Activated T-cell treated with anti-CD3 and anti-CD28 coated beads, Interleukin-2, amount 50 U/mL, for 1 hour (primary cell): ENCODE measurements at regions not wholly inside any gene's neighbourhood (a gene's known extent, or its start where the extent isn't known, plus 50 kb on each side); places are given as distances from the start of the nearest gene placed in this dataset.
"Not testable (repeated sequence)": the region's sequence is repeated elsewhere in the genome, so short reads cannot be mapped to it uniquely, and the experiment has no call there.

ENCODE experiments used
- DNase-seq: peaks from one replicate; pipeline ENCODE4 v3.0.0-alpha.2; 2020

DNA sequence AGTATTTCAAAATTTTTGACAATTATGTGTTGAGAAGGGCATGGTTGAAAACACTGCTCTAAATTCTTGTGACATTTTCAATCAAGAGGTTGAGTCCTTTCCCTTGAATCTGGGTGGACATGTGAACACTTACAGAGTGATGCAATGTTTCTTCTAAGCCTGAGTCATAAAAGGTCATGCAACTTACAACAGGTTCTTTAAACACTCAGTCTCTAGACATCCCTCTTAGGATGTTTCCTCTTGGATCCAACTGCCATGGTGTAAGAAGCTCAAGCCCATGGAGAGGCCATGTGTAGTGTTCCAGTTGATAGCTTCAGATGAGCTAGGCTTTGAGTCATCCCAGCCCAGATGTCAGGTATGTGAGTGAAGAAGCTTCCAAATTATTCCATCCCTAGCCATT lies 232.2 kb upstream of the MAOA start:
- DNase-seq: no peak

DNA sequence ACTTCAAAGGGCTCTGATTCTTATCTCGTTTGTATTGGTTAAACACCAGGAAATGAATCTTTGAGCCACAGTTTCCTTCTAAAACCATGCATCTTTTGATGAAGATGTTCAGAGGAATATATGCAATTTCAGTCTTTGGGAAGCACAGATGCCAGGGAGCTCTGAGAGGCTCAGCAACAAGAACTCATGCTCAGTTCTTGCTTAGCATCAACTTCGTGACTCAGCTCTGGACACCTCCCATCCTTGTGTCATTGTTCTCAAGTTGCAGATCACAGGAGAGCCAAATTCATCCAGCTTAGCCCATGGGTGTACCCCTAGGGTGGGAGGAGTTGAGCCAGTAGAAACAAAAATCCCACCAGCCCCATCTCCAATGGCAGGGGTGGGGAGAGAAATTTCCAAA lies 219.6 kb upstream of the MAOA start:
- no peak for DNase-seq

DNA sequence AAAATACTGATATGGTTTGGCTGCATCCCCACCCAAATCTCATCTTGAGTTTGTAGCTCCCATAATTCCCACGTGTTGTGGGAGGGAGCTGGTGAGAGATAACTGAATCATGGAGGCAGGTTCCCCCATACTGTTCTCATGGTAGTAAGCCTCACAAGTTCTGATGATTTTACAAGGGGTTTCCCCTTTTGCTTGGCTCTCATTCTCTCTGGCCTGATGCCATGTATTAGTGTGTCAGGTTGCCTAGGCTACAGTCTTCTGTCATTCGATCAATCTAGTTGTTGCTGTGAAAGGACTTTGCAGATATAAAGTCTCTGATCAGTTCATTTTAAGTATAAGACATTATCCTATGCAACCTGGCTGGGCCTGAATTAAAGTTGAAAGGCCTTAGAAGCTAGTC lies 209.3 kb upstream of the MAOA start:
- DNase-seq: no peak

DNA sequence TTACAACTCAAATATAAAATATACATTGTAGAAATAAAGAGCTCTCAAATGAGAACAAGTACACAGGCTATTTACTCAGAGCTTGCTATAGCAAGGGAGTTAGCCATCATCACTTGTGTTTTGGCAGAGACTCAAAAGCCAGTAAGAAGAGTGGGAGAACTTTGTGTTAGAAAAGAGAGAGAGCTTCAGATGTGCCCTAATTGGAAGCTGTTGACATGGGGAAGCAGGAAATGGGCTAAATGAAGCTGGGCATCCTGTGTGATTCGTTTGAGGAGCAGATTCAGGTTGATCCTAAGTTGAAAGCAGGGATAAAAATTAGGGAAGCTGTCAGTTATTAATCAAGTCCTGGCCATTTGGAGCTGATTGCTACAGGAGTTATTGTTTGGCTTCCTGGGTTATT lies 207.4 kb upstream of the MAOA start:
- no peak for DNase-seq

DNA sequence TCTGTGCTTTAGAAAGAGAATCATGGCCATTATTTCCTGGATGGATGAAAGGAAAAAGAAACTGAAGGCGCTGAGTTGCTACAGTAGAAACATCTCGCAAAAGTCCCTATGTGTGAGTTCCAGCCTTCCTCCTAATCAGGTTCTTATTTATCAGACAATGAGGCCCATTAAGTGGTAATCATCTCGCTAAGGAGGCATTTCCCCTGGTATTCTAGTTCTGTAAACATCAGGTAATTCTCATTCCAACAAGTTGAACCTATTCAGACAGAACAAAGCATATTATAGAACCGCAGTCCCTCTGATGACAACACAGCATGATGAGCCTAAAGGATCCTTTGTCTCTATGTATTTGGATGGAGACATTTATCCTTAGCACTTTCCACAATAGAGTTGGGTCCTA lies 205.7 kb upstream of the MAOA start:
- no peak for DNase-seq

DNA sequence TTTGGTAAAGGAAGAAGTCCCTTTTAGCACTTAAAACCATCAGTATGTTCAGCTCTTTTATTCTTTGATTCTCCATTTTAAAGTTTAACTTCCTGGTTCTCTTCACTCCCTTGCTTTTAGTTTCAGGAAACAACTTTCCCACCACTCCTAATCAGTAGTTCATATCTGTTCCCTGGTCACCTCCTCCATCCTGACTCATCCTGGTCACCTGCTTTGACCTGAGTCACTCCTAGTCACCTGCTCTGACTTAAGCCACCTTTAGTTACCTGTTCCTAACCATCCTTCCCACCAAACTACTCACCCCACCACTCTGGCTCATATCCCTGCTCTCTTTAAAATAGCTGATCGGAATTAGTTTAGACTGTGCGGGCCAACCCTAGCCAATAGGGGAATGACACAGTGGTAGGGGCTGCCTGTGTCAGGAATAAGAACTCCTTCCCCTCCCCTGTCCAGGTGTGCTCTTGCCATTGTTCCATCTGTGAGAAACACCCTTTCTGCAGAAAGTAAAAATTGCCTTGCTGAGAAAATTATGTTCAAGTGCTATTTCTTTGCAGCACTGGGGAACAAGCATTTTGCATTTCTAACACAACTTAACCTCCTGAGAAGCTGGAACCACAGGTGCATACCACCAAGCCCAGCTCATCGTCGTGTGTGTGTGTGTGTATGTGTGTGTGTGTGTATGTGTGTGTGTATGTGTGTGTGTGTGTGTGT lies 204.0 kb upstream of the MAOA start:
- DNase-seq: not testable (repeated sequence)

DNA sequence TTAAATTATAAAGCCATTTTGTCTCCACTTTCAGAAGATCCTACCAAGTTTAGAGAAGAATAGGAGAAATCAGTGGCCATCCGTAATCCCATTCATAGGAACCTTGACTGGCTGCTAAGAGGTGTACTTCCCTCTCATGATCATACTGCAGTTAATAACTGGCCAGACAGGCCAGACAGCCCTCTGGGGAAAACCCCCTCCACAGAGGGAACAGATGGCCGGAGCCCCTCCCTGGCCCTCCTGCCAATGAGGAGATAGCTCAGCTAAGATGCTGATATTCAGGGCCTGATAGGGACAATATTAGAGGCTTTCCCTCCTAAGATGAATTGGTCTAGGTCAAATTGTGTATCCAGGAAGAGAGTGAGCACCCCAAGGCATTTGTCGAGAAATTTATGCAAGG lies 200.0 kb upstream of the MAOA start:
- DNase-seq: no peak

DNA sequence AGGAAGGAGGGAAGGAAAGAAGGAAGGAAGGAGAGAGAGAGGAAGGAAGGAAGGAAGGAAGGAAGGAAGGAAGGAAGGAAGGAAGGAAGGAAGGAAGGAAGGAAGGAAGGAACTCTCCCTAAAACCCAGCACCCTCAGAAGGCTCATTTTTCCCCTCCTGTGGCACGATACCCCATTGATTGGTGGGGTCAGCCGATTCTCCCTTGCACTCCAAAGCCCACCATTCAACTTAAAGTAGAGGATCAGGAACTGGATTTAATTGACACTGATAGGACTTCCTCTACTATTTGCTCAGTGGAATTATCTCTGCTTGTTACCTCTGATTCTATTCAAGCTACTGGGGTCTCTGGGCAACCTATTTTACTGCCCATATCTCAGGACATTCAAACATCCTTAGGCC lies 199.2 kb upstream of the MAOA start:
- DNase-seq: no peak

DNA sequence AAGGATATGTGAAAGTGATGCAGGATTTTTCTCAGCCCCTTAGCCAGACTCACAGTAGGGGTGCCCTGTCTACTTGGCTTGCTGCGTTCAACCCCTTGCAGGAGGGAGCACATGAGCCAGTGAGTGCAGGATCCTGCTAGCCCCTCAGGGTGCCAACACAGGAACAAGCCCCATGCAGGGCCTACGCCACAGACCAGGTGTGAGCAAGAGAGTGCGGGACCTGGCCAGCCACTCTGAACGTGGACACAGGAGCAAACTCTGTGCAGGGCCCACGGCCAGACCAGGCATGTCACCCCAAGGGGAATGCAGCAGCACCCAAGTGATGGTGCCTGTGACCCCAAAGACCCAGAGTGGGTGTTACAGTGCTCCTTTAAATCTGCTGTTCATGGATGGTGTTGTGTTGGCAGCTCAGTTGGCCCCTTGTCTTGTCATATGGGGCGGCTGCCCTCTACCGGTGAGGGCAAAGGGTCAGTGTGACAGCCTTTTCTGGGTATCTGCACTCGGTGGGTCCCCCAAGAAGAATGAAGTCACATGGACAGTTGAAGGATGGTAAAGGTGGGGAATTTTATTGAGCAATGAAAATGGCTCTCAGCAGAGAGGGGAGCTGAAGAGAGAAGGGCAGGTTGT lies 188.4 kb upstream of the MAOA start:
- DNase-seq: no peak

DNA sequence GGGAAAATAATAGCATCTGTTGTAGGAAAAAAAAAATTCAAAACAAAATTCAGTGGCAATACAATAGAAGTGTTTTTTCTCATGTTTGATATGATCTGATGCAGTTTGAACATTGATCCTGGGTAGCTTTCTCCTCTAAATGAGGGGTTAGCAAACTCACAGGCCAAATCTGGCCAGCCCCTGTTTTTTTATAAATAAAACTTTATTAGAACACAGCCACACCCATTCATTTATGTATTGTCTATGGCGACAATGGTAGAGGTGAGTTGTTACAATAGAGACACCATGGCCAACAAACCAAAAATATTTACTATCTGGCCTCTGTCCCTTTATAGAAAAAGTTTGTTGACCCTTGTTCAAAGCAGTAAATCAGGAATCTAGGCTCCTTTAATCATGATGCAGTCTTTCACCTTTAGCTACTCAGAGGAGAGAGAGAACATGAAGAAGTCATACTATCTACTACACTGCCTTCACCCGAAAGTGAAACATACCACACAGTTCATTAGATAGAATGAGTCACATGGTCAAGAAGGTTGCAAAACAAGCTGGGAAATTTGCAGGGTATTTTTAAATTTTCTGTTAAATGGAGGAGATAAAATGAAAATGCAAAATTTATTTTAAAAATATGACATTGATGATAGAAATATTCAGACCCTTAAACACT lies 186.6 kb upstream of the MAOA start:
- no peak for DNase-seq

DNA sequence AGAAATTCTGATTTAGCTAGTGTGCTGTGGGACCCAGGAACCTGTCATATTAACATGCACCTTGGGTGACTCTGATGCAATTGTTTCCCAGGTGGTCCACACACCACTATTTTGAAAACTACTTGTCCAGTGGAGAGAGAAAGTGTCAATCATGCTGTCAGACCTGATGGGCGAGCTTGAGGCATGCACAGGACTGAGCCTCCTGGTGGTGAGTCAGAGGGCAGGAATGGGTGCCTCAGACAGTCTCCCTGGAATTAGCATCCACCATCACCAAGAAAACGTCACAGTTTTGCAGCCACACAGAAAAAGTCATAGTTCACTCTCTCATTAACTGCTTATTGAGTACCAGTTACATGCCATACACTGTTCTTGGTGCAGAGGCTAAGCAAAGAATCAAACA lies 181.8 kb upstream of the MAOA start:
- no peak for DNase-seq

DNA sequence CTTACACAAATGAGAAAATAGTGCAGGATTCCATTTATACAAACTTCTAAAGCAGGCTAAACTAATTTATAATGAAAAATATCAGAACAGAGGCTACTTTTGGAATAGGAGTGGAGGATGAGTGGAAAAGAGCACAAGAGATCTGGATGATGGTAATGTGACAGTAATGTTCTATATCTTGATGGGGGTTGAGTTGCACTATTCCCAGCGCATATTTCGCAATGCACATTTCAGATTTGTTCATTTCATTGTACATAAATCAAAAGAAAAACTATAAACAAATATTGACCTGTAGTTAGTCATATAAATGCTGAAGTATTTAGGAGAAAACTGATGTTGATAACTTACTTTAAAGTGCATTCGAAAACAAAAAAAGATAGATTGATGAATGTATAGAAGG lies 177.0 kb upstream of the MAOA start:
- DNase-seq: no peak

DNA sequence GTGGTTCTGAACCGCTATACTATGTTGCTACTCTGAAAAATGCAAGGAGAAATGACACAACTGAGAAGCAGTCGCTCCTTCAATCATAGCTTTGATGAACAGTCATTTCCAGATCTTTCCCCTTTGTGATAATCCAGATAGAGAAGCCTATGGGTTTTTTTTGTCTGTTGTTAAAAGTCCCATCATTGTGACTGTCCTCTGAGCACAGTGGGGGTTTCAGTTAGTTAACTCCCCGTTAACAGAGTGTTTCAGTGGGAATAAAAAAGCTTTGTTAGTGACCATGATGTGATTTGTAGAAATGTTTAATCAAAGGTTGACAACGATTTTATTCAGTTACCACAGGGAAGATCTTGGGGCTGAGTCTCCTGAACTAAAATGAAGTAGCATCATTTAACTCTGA lies 176.2 kb upstream of the MAOA start:
- DNase-seq: no peak

DNA sequence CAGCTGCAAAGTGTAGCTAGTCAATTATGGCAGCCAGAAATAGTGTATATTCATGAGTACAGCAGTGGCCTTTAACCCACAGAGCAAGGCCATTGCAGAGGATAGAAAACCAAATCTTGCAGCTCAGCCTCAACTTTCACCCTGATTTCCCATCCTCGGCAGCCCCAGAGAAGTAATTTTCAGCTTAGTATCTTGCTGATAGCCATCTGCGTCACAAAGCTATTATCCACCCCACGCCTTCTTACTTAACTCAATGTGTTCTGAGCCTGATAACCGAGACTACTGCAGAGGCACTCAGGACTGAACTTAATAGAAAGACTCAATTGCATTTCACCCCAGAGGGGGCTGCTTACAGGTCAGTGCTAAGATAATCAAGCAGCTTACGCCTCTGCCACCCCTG lies 174.5 kb upstream of the MAOA start:
- DNase-seq: no peak

DNA sequence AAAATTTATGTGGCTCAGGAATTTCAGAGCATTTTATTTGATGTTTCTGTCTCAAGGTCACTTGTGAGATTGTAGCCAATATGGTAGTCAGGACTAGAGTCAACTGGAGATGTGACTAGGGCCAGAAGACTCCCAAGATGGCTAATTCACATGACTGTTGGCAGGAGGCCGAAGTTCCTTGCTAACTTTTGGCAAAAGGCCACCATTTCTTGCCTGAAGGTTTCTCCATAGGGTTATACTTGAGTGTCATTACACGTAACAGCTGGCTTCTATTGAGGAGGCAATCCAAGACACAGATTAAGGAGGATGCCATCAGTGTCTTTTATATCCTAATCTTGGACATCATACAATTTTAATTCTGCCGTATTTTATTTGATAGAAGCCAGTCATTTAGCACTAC lies 162.3 kb upstream of the MAOA start:
- DNase-seq: no peak

DNA sequence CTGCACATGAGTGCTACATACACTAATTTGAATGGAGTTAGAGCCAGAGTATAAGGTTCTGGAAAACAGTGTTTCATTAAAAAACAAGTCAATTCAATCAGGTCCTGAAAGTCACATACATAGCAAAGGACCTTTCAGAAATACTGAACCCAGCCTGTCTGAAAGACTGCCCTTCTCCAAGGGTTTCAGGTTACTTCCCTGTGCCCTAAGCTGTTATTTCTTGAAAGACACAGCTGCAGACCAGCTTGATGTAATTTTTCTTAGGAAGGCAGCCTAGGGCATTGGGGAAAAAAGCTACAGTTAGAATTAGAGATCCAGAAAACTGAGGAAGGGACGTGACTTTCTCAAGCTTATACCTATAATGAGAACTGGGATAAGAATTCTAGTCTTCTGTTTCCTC lies 155.9 kb upstream of the MAOA start:
- DNase-seq: no peak

DNA sequence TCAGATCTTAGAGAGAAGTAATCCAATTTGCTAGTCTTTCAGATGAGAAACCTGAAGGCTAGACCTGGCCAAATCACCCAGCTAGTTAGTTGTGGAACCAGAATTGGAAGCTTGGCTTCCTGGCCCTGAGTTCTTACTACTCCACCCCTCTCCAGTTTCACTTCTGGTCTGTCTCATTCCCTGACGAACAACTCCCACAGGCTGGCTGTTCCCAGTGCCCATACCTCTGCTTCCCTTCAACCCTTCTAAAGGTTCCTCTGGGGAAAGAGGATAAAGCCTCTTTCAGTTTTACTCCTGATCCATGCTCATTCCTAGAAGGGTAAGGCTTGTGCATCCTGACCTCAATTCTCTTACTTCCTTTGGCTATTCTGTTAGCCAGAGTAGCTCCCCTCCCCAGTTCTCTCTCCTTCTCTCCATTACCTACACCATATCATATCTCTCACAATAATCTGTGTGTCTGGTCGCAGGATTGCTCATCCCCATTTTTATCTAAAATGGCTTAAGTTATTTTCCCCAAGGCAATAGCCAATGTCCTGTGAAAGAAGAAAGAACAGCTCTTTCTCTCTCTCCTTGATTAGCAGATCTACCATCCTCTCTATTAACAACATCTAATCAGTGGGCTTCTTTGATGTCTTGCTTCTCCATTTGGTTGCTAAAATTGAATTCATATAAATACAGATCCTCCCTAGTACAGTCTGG lies 155.0 kb upstream of the MAOA start:
- DNase-seq: no peak

DNA sequence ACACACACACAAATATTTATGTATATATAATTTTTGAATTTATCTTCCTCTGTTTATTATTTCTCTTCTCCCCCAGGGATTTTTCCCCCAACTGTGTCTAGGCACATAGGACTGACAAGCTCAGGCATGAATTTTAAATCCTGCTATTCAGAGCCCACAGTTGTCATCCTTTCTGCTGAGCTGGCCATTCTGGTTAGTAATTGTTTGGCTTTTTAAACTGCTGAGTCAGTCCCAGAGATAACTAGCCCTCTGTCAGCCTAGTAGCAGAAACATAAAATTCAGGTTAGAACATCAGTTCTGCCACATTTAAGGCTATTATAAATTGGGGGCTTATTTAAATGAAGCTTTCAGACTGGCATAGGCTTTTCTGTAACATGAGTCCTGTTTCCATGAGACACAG lies 151.7 kb upstream of the MAOA start:
- DNase-seq: no peak

DNA sequence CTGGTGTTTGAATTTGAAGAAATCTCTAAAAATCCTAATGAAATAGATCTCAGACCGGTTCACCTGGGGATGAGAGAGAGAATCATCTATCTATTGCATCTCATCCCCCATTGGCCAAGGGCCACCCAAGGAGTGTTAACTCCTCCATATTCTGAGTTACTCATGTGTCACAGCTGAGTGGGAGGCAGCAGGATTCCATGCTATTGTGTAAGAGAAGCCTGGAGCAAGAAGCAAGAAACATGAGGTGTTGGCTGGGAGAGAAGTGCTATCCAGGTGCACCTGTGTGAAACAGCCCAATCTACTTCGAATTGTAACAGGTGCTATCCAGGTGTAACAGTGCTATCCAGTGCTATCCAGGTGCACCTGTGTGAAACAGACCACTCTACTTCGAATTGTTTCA lies 150.3 kb upstream of the MAOA start:
- DNase-seq: no peak

DNA sequence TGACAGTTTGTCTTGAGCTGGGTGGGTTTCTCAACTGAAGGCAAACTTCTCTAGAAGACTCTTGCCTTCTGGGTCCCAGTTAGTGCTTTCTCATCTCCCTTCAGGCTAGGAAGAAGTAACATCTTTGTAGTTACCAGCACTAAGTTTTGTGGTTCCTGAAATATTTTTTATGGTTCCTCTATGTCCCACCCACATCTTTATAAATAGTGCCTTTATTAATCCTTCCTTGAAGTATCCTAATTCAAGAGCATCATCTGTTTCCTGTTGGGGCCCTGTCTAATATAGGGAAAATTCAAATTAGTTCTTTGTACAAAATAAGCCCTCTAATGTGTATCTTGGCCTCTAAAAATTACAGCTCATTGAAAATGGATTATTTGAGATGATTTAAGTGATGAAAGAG lies 147.4 kb upstream of the MAOA start:
- no peak for DNase-seq

DNA sequence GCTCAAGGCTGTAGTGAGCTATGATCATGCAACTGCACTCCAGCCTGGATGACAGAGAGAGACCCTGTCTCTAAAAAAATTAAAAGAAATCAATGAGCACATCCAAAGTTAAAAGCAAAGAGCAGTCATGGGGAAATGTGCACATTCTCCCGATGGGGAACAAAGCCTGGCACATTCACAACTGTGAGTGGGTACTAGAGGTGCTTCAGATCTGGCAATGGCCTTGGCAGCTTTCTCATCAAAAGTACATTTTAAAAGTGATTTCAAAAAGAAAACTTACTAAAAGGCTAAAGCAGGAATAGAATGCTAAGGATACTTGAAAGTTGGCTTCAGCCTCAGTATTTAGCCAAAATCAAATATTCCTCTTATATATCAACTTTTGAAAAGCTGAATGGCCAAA lies 145.9 kb upstream of the MAOA start:
- no peak for DNase-seq

DNA sequence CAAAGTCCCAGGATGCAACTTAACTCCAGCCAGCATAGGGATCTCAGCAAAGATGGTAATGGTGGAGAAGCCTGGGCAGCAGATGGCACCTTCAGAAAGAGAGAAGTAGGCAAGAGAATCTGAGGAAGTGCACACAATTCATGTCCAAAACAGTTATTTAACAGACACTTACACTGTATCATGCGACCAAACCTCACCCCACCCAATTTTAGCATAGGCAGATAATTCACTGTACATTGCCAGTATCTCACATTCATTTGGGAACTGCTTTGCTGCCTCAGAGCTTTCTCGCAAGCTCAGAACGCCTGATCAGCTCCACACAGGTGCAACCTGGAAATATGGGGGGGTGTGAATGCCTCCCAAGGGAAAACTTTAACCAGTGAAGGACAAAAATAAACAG lies 143.0 kb upstream of the MAOA start:
- no peak for DNase-seq

DNA sequence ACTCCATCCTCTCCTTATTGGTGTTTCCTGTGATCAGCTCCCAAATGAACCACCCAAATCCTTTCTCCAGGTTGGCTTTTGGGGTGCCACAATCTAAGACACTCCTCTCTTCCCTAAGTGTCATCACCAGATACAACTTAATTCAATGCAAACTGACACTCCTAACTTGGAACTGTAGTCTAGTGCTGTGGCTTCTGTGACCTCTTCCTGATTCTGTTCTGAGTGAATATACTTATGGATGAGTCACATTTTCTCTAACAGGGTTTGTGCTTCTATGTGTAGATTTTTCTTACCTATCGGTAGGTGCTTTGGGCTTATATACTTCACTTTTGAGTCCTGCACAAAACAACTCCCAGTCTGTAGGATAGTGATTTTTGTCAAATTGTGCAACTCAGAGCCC lies 141.3 kb upstream of the MAOA start:
- no peak for DNase-seq

DNA sequence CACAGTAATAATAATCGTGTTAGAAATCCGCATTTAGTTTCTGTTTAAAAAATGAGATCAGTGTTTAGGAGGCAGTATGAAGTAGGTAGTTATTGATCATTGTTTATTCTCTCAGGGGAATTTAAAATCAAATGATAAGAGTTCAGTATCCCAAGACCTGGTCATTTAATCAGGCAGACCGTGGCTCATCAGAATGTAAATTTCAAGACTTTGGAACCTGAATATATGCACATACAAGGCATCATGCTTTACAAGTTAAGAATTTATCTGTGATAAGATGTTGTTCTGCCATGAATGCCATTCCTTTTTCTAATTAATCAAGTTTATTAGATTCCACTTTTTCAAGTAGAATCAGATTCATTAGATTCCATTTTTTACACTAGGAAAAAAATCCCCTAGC lies 133.5 kb upstream of the MAOA start:
- DNase-seq: no peak
